HEK293 (cell line): ENCODE measurements at regions not wholly inside any gene's neighbourhood (a gene's known extent, or its start where the extent isn't known, plus 50 kb on each side); places are given as distances from the start of the nearest gene placed in this dataset.
A peak's percentile ranks its signal among the peaks of the same experiment; 100 is the strongest.

Experiments used
- CTCF ChIA-PET: fragments of 350-600 bp; formaldehyde crosslinking; extraction: SDS; loops from one replicate; lab custom pipeline; 2021; ENCODE audit warnings: antibody characterized with exemption; lab: Yijun Ruan, JAX
- POLR2A ChIA-PET: fragments of 300-600 bp; formaldehyde crosslinking; extraction: SDS; loops from one replicate; lab custom pipeline; 2020; ENCODE audit warnings: antibody characterized with exemption, inconsistent platforms; lab: Yijun Ruan, JAX
- H3K27ac ChIP-seq: fragments of 200-500 bp; sonication (Bioruptor generic); 2 replicates; pipeline ENCODE4 v1.5.1; 2014; ENCODE audit warnings: low read depth, low read length, control low read depth, inconsistent platforms; ENCODE audit errors: extremely low read depth
- H3K36me3 ChIP-seq, 2 experiments: fragments of 200-500 bp in 1 of 2; sonication (Bioruptor generic) in 1 of 2; 1 replicate in 1 of 2; 2 replicates in 1 of 2; pipeline ENCODE4 v1.5.1; 2014 to 2017; ENCODE audit warnings: inconsistent platforms in 2 of 2, low read length in 2 of 2; ENCODE audit not compliant: control insufficient read depth in 2 of 2, insufficient read depth in 1 of 2
- H3K4me1 ChIP-seq: fragments of 200-500 bp; sonication (Bioruptor generic); 2 replicates; pipeline ENCODE4 v1.5.1; 2014; ENCODE audit warnings: mild to moderate bottlenecking, low read length, inconsistent platforms; ENCODE audit not compliant: control insufficient read depth, insufficient read depth
- H3K4me3 ChIP-seq: 2 replicates; pipeline ENCODE4 v1.5.1; 2011; ENCODE audit warnings: low read depth, mild to moderate bottlenecking, control low read depth, low read length, moderate library complexity
- H3K9me3 ChIP-seq: fragments of 200-500 bp; sonication (Bioruptor generic); 2 replicates; pipeline ENCODE4 v1.5.1; 2014; ENCODE audit warnings: low read depth, low read length, inconsistent platforms; ENCODE audit not compliant: control insufficient read depth, insufficient read depth
- ATF2 ChIP-seq: fragments of 450-650 bp; formaldehyde crosslinking; IDR thresholded peaks from 2 replicates; pipeline ENCODE4 v1.5.1; 2016; ENCODE audit warnings: missing biosample characterization, missing genetic modification characterization, low read depth
- FEZF1 ChIP-seq: fragments of 450-650 bp; formaldehyde crosslinking; IDR thresholded peaks from 2 replicates; pipeline ENCODE4 v1.5.1; 2016; ENCODE audit warnings: missing biosample characterization, missing genetic modification characterization
- GLIS1 ChIP-seq: fragments of 450-650 bp; formaldehyde crosslinking; IDR thresholded peaks from 2 replicates; pipeline ENCODE4 v1.5.1; 2016; ENCODE audit warnings: missing biosample characterization, missing genetic modification characterization
- HOXA7 ChIP-seq: sonication (generic); formaldehyde crosslinking; IDR thresholded peaks from 2 replicates; pipeline ENCODE4 v1.8.1; 2022; ENCODE audit warnings: missing genetic modification reagents, borderline replicate concordance
- IKZF3 ChIP-seq: fragments of 450-650 bp; IDR thresholded peaks from 2 replicates; pipeline ENCODE4 v1.5.0; 2018; ENCODE audit warnings: missing biosample characterization, mild to moderate bottlenecking, missing genetic modification characterization, moderate library complexity
- PRDM1 ChIP-seq: fragments of 450-650 bp; formaldehyde crosslinking; IDR thresholded peaks from 2 replicates; pipeline ENCODE4; 2016; ENCODE audit warnings: missing biosample characterization, missing genetic modification characterization
- PRDM6 ChIP-seq: fragments of 450-650 bp; formaldehyde crosslinking; IDR thresholded peaks from 2 replicates; pipeline ENCODE4 v1.5.1; 2017; ENCODE audit warnings: missing biosample characterization, missing genetic modification characterization
- SP7 ChIP-seq: fragments of 450-650 bp; formaldehyde crosslinking; IDR thresholded peaks from 2 replicates; pipeline ENCODE4 v1.5.1; 2016; ENCODE audit warnings: missing biosample characterization, missing genetic modification characterization
- WT1 ChIP-seq: fragments of 450-650 bp; formaldehyde crosslinking; IDR thresholded peaks from 2 replicates; pipeline ENCODE4 v1.5.1; 2016; ENCODE audit warnings: missing biosample characterization, missing genetic modification characterization
- YY1 ChIP-seq: fragments of 450-650 bp; formaldehyde crosslinking; IDR thresholded peaks from 2 replicates; pipeline ENCODE4 v1.5.1; 2018; ENCODE audit warnings: missing biosample characterization, missing genetic modification characterization
- ZBTB17 ChIP-seq: fragments of 450-650 bp; formaldehyde crosslinking; IDR thresholded peaks from 2 replicates; pipeline ENCODE4 v1.5.1; 2016; ENCODE audit warnings: missing biosample characterization, missing genetic modification characterization
- ZBTB21 ChIP-seq: fragments of 450-650 bp; formaldehyde crosslinking; IDR thresholded peaks from 2 replicates; pipeline ENCODE4 v1.5.1; 2017; ENCODE audit warnings: missing biosample characterization, missing genetic modification characterization
- ZNF221 ChIP-seq: fragments of 450-650 bp; formaldehyde crosslinking; IDR thresholded peaks from 2 replicates; pipeline ENCODE4 v1.5.1; 2017; ENCODE audit warnings: missing biosample characterization, missing genetic modification characterization, borderline replicate concordance
- ZNF311 ChIP-seq: fragments of 450-650 bp; formaldehyde crosslinking; IDR thresholded peaks from 2 replicates; pipeline ENCODE4 v1.5.1; 2017; ENCODE audit warnings: missing biosample characterization, missing genetic modification characterization, borderline replicate concordance
- ZNF366 ChIP-seq: fragments of 450-650 bp; formaldehyde crosslinking; conservative IDR thresholded peaks from 2 replicates; pipeline ENCODE4 v1.5.1; 2016; ENCODE audit warnings: missing biosample characterization, missing genetic modification characterization
- ZNF394 ChIP-seq: fragments of 450-650 bp; formaldehyde crosslinking; IDR thresholded peaks from 2 replicates; pipeline ENCODE4 v1.5.1; 2016; ENCODE audit warnings: missing biosample characterization, missing genetic modification characterization, mild to moderate bottlenecking, moderate library complexity, borderline replicate concordance
- ZNF398 ChIP-seq: fragments of 450-650 bp; formaldehyde crosslinking; IDR thresholded peaks from 2 replicates; pipeline ENCODE4 v1.5.1; 2017; ENCODE audit warnings: missing biosample characterization, missing genetic modification characterization
- ZNF629 ChIP-seq: fragments of 450-650 bp; formaldehyde crosslinking; IDR thresholded peaks from 2 replicates; pipeline ENCODE4 v1.5.1; 2017; ENCODE audit warnings: missing biosample characterization, missing genetic modification characterization
- ZNF660 ChIP-seq: fragments of 450-650 bp; IDR thresholded peaks from 2 replicates; pipeline ENCODE4 v1.5.1; 2018; ENCODE audit warnings: missing biosample characterization, mild to moderate bottlenecking, missing genetic modification characterization
- ZNF747 ChIP-seq: fragments of 450-650 bp; formaldehyde crosslinking; IDR thresholded peaks from 2 replicates; pipeline ENCODE4 v1.5.1; 2016; ENCODE audit warnings: missing biosample characterization, missing genetic modification characterization
- ZNF837 ChIP-seq: fragments of 450-650 bp; formaldehyde crosslinking; IDR thresholded peaks from 2 replicates; pipeline ENCODE4 v1.5.1; 2016; ENCODE audit warnings: missing biosample characterization, missing genetic modification characterization
- ZNF843 ChIP-seq: fragments of 450-650 bp; formaldehyde crosslinking; IDR thresholded peaks from 2 replicates; pipeline ENCODE4 v1.5.1; 2016; ENCODE audit warnings: missing biosample characterization, missing genetic modification characterization
- ZSCAN4 ChIP-seq: fragments of 450-650 bp; formaldehyde crosslinking; IDR thresholded peaks from 2 replicates; pipeline ENCODE4 v1.5.1; 2017; ENCODE audit warnings: missing biosample characterization, missing genetic modification characterization

- no peaks in the 10 kb centered on the region for H3K4me1 ChIP-seq
- POLR2A ChIA-PET, result no interaction called here
- TF ChIP-seq ZNF837 (tag by site-specific recombination) (no peak), ZNF398 (tag by site-specific recombination) (no peak)
- H3K27ac ChIP-seq, result no peak overlapping the region
- CTCF ChIA-PET, result interaction anchor here (0.9 kb wide), 1 partner anchor 90 kb away, joined by 3 read pairs; no protein-coding TSS in a partner anchor
- no peak overlapping the region for H3K4me3 ChIP-seq
- H3K36me3 ChIP-seq, result no peaks in the 10 kb centered on the region
- H3K9me3 ChIP-seq, result no peaks in the 10 kb centered on the region
Measured at GRCh38 chr4:180539284-180539683, 1703.9 kb upstream of the TENM3 start.

GRCh38 chr4:180541678-180542077 is 1701.5 kb upstream of the TENM3 start:
- Histone ChIP-seq H3K9me3 (no peaks in the 10 kb centered on the region), H3K27ac (no peak overlapping the region), H3K4me3 (no peak overlapping the region), H3K4me1 (no peaks in the 10 kb centered on the region), H3K36me3 (no peaks in the 10 kb centered on the region)
- ChIA-PET POLR2A (no interaction called here), CTCF (interaction anchor here (0.6 to 0.8 kb wide), 3 partner anchors 21 to 1050 kb away, joined by 3 read pairs; no protein-coding TSS in a partner anchor)
- TF ChIP-seq IKZF3 (tag by site-specific recombination) (no peak), ZSCAN4 (tag by site-specific recombination) (no peak), ZNF221 (tag by site-specific recombination) (no peak), HOXA7 (no peak), ZNF394 (tag by site-specific recombination) (no peak)

- CTCF ChIA-PET, result interaction anchor here (0.6 to 0.7 kb wide), 2 partner anchors 16 to 1875 kb away, joined by 4 to 6 read pairs; no protein-coding TSS in a partner anchor
- POLR2A ChIA-PET, result no interaction called here
- no peak overlapping the region for H3K4me3 ChIP-seq
- TF ChIP-seq PRDM1 (tag by site-specific recombination), result 0 out of 2 replicates have a peak, but pooled peaks have one; percentile 23
- TF ChIP-seq ZNF629 (tag by site-specific recombination), result peak; percentile 91
- TF ChIP-seq WT1 (tag by site-specific recombination), result 0 out of 2 replicates have a peak, but pooled peaks have one; percentile 25
- no peak for TF ChIP-seq ZNF311
- peak; percentile 89 for TF ChIP-seq ATF2 (tag by site-specific recombination)
- no peak for TF ChIP-seq ZNF747 (tag by site-specific recombination)
- TF ChIP-seq ZNF366 (tag by site-specific recombination), result peak; percentile 60
- TF ChIP-seq SP7 (tag by site-specific recombination), result 0 out of 2 replicates have a peak, but pooled peaks have one; percentile 19
- no peak for TF ChIP-seq YY1 (tag by site-specific recombination)
- TF ChIP-seq ZNF660, result 0 out of 2 replicates have a peak, but pooled peaks have one; percentile 27
- peak; percentile 29; the same call in 1 of the 2 replicates for TF ChIP-seq ZBTB17 (tag by site-specific recombination)
- TF ChIP-seq ZNF843, result 0 out of 2 replicates have a peak, but pooled peaks have one; percentile 18
- TF ChIP-seq FEZF1 (tag by site-specific recombination), result peak; percentile 61
- TF ChIP-seq ZBTB21 (tag by site-specific recombination), result peak; percentile 81
- no peak for TF ChIP-seq GLIS1 (tag by site-specific recombination)
- peak; percentile 90 for TF ChIP-seq PRDM6 (tag by site-specific recombination)
- TF ChIP-seq, all 188 proteins: peak for 12
- Histone ChIP-seq H3K27ac (no peak overlapping the region), H3K9me3 (no peaks in the 10 kb centered on the region), H3K4me1 (no peaks in the 10 kb centered on the region), H3K36me3 (no peaks in the 10 kb centered on the region)
Measured at GRCh38 chr4:180542445-180543100, 1700.6 kb upstream of the TENM3 start.
